NCI-H2196 treated with DMSO at 0.1 percent for 48 hours (cell line): ENCODE measurements at regions not wholly inside any gene's neighbourhood (a gene's known extent, or its start where the extent isn't known, plus 50 kb on each side); places are given as distances from the start of the nearest gene placed in this dataset.

Source experiments
- DNase-seq: peaks from one replicate; lab custom pipeline; 2025; ENCODE audit not compliant: unreplicated experiment; lab: John Stamatoyannopoulos, UW

- no peak for DNase-seq
Measured at GRCh38 chr6:147023148-147023547, 181.1 kb upstream of the STXBP5 start.

- DNase-seq = no peak
Measured at GRCh38 chr6:147023581-147023980, 180.6 kb upstream of the STXBP5 start.

- no peak for DNase-seq
Measured at GRCh38 chr6:147029923-147030322, 174.3 kb upstream of the STXBP5 start.

- DNase-seq = no peak
Measured at GRCh38 chr6:147033267-147033666, 170.9 kb upstream of the STXBP5 start.

- no peak for DNase-seq
Measured at GRCh38 chr6:147035886-147036285, 168.3 kb upstream of the STXBP5 start.

- no peak for DNase-seq
Measured at GRCh38 chr6:147037881-147038280, 166.3 kb upstream of the STXBP5 start.

GRCh38 chr6:147040121-147040910, 163.9 kb upstream of the STXBP5 start:
- no peak for DNase-seq

GRCh38 chr6:147042679-147043078, 161.5 kb upstream of the STXBP5 start:
- DNase-seq = no peak

- no peak for DNase-seq
Measured at GRCh38 chr6:147043994-147044477, 160.2 kb upstream of the STXBP5 start.

GRCh38 chr6:147046141-147046877, 157.9 kb upstream of the STXBP5 start:
- no peak for DNase-seq

GRCh38 chr6:147048930-147049329, 155.3 kb upstream of the STXBP5 start:
- DNase-seq = no peak

- no peak for DNase-seq
Measured at GRCh38 chr6:147053311-147053921, 150.8 kb upstream of the STXBP5 start.

- DNase-seq = no peak
Measured at GRCh38 chr6:147054158-147054557, 150.1 kb upstream of the STXBP5 start.

GRCh38 chr6:147054871-147055270, 149.3 kb upstream of the STXBP5 start:
- no peak for DNase-seq

GRCh38 chr6:147055821-147056392, 148.3 kb upstream of the STXBP5 start:
- no peak for DNase-seq

GRCh38 chr6:147057188-147057587, 147.0 kb upstream of the STXBP5 start:
- DNase-seq = no peak

GRCh38 chr6:147057705-147058342, 146.4 kb upstream of the STXBP5 start:
- no peak for DNase-seq

- no peak for DNase-seq
Measured at GRCh38 chr6:147058786-147059385, 145.3 kb upstream of the STXBP5 start.

- no peak for DNase-seq
Measured at GRCh38 chr6:147060636-147061035, 143.6 kb upstream of the STXBP5 start.

- no peak for DNase-seq
Measured at GRCh38 chr6:147061252-147061651, 143.0 kb upstream of the STXBP5 start.
